Spinal cord (tissue), 9 donors: ENCODE measurements at regions not wholly inside any gene's neighbourhood (a gene's known extent, or its start where the extent isn't known, plus 50 kb on each side); places are given as distances from the start of the nearest gene placed in this dataset.
A peak's percentile ranks its signal among the peaks of the same experiment; 100 is the strongest.

Experiments
- DNase-seq, 6 donors: peaks; one replicate each; pipeline versions ENCODE4 v3.0.0 to v3.0.0-alpha.2; 2013 to 2015; ENCODE audit warnings: low spot score in 6 of 6, low read depth in 4 of 6
- H3K27ac ChIP-seq: one replicate; pipeline ENCODE4 v1.5.1; 2013; ENCODE audit warnings: low read depth, low read length, control low read depth
- H3K27me3 ChIP-seq: one replicate; pipeline ENCODE4 v1.6.1; 2013; ENCODE audit warnings: low read length; ENCODE audit not compliant: control insufficient read depth, insufficient read depth
- H3K36me3 ChIP-seq: one replicate; pipeline ENCODE4 v1.6.1; 2013; ENCODE audit warnings: low read length; ENCODE audit not compliant: control insufficient read depth, insufficient read depth
- H3K4me1 ChIP-seq: one replicate; pipeline ENCODE4 v1.6.1; 2013; ENCODE audit warnings: low read length; ENCODE audit not compliant: control insufficient read depth, insufficient read depth
- H3K4me3 ChIP-seq: one replicate; pipeline ENCODE4 v1.5.1; 2013; ENCODE audit warnings: low read depth, low read length, control low read depth
- H3K9me3 ChIP-seq: one replicate; pipeline ENCODE4 v1.6.1; 2013; ENCODE audit warnings: low read length; ENCODE audit not compliant: control insufficient read depth, insufficient read depth
- WGBS: methylation state at CpG from one replicate; pipeline ENCODE4 v1.1.5; 2013; ENCODE audit warnings: missing lambda C conversion rate; ENCODE audit not compliant: insufficient coverage; 5-methylcytosine and 5-hydroxymethylcytosine counted together
- donor health status: healthy.

DNA sequence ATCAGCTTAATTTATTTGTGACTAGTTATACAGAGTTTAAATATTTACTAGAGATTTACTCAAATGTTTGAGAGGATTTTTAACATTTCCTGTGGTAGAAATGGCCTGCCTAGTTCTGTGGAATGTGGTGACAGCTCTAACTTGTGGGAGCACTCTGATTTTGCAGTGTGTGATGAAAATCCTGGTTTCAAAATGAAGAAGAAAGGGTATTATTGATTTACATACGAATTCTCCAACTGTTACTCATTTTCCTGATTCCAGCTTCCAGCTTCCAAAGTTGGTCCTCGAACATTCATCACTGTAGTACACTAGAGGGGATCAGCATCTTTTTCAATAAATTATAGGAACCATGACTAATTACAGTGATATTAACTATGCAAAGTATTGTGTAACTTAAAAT, 462.7 kb upstream of the PKN2 start:
- no peak overlapping the region for H3K27ac ChIP-seq

DNA sequence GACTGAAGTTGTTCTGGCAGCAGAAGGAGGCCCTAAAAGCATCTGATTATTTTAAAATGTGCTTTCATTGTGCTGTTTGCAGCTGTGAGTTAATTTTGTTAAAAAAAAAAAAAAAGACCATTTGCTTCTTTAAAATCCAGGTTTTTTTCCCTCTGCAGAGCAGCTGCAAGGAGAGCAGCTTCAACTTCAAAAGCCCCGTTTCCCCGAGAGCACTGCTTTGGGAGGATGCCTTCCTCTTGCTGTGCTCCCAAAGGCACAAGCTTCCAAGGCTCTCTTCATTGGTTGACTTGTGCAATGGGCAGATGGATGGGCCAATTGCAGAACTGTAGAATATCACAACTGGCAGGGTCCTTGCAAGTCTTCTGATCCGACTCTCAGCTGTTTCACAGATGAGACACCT, 459.2 kb upstream of the PKN2 start:
- peak in 1 of 6 donors; percentile 29 for DNase-seq
- no peak overlapping the region for H3K27ac ChIP-seq

More for the DNA sequence above, 462.7 kb upstream of the PKN2 start:
- H3K4me1 ChIP-seq: no peaks in the 10 kb centered on the region
- WGBS: no CpG with 5 or more reads among the region's 2 CpGs
- no peaks in the 10 kb centered on the region for H3K36me3 ChIP-seq
- no peaks in the 10 kb centered on the region for H3K27me3 ChIP-seq
- H3K9me3 ChIP-seq: no peaks in the 10 kb centered on the region
- no peak overlapping the region for H3K4me3 ChIP-seq
- DNase-seq: no peak

DNA sequence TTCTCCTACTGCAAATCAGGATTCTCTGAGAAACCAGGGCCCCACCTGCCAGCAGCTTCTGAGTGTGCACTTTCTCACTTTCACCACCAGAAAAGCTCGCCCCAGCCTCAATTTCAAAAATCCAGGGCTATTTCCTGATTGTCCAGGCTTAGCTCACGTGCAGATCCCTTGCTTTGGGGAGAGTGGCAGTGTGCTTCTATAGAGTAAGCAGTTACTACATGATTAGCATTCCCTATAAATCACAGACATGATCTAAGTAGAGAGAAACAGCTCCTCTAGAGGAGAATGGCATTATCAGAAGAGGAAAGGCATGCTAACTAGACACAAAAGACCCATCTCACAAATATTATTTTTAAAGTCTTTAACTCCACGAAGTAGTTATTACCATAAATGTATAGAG, 456.0 kb upstream of the PKN2 start:
- no peaks in the 10 kb centered on the region for H3K4me1 ChIP-seq
- WGBS: no CpG with 5 or more reads among the region's 3 CpGs
- H3K27ac ChIP-seq: no peak overlapping the region
- H3K9me3 ChIP-seq: no peaks in the 10 kb centered on the region
- DNase-seq: peak in 2 of 6 donors; percentile 40 to 59
- no peaks in the 10 kb centered on the region for H3K36me3 ChIP-seq
- no peaks in the 10 kb centered on the region for H3K27me3 ChIP-seq
- no peak overlapping the region for H3K4me3 ChIP-seq

More for the DNA sequence above, 459.2 kb upstream of the PKN2 start:
- Histone ChIP-seq H3K4me1 (no peaks in the 10 kb centered on the region), H3K36me3 (no peaks in the 10 kb centered on the region), H3K9me3 (no peaks in the 10 kb centered on the region), H3K4me3 (no peak overlapping the region), H3K27me3 (no peaks in the 10 kb centered on the region)
- 74% methylated on average over 3 of the region's 3 CpGs for WGBS

DNA sequence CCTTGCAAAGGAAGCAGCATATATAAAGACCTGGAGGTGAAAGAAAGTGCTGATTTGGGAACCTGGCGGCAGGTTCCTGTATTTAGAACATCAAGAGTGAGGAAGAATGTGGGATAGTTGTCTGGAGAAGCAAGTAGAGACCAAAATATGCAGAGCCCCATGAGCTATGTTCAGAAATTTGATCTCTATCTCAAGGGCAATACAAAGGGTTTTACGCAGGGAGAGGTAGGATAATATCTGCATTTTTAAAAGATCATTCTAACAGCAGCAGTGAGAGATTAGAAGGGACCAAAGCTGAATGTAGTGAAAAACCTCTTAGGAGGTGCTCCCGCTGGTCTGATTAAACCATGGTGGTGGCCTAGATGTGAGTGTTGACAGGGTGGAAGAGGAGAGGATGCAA, 453.9 kb upstream of the PKN2 start:
- no peak overlapping the region for H3K4me3 ChIP-seq
- DNase-seq: no peak
- no peaks in the 10 kb centered on the region for H3K27me3 ChIP-seq
- no peak overlapping the region for H3K27ac ChIP-seq
- H3K9me3 ChIP-seq: no peaks in the 10 kb centered on the region
- no peaks in the 10 kb centered on the region for H3K4me1 ChIP-seq
- no peaks in the 10 kb centered on the region for H3K36me3 ChIP-seq
- 100% methylated on average over 2 of the region's 3 CpGs for WGBS

DNA sequence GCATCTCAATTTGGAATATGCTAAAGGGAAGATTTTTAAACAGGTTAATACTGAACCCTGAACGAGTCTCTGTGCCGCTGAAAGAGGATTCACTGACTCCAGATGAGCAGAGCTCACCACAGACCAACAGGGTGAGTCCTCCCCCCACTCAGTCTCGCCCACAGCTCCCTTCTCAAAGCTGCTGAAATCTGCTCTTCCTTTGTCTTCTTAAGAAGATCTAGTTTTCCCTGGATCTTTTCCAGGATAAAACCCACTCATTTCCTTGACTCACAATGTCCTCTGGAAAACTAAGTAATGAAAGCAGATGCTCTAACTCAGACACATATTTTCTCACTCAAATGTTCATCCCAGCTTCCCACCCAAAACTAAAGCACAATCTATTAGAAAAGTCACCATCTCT, 447.0 kb upstream of the PKN2 start:
- Histone ChIP-seq H3K4me1 (no peaks in the 10 kb centered on the region), H3K4me3 (no peak overlapping the region), H3K9me3 (no peaks in the 10 kb centered on the region), H3K36me3 (no peaks in the 10 kb centered on the region), H3K27ac (peak overlapping the region; percentile 44), H3K27me3 (no peaks in the 10 kb centered on the region)
- 52% methylated on average over 3 of the region's 3 CpGs for WGBS
- DNase-seq: peak in 1 of 6 donors; percentile 41

DNA sequence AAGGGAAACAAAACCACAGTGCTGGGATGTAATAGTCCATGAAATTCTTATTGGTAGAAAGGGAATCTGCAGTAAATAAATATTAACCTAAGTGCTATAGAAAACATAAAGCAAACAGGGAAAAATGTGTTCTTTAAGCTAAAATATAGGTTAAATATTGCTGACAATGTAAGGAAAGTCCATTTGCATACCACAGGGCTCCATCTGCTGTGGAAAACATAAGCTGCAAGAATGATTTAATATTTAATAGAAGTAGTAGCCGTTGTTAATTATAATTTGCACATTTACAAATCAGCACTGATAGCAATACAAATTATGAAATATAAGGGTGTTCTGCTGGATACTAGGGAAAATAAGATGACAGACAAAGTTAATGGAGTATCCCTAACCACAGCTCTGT, 444.9 kb upstream of the PKN2 start:
- no CpG with 5 or more reads among the region's 1 CpG for WGBS
- H3K27me3 ChIP-seq: no peaks in the 10 kb centered on the region
- no peak overlapping the region for H3K27ac ChIP-seq
- H3K36me3 ChIP-seq: no peaks in the 10 kb centered on the region
- peak in 1 of 6 donors; percentile 62 for DNase-seq
- H3K4me3 ChIP-seq: no peak overlapping the region
- no peaks in the 10 kb centered on the region for H3K9me3 ChIP-seq
- H3K4me1 ChIP-seq: no peaks in the 10 kb centered on the region

DNA sequence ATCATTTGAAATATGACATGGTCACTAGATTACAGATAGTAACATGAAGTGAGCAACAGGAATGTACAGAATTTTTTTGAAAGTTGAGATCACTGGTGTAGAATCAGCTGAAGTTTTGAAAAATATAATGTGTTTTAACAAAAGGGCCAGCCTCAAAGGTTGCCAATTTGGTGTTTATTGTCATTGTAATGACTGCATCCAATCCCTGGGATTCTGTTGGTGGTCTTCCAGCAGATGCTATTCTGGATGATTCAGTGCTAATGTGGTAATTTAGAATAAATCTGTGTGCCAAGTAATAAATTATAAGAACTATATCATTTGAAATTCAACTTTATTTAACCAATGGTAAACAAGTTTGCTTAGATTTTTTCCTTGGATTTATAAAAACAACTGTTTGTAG, 436.4 kb upstream of the PKN2 start:
- Histone ChIP-seq H3K4me3 (no peak overlapping the region), H3K27me3 (no peaks in the 10 kb centered on the region), H3K27ac (no peak overlapping the region), H3K9me3 (peaks cover 1% of the 10 kb centered on the region), H3K4me1 (no peaks in the 10 kb centered on the region), H3K36me3 (no peaks in the 10 kb centered on the region)
- no peak for DNase-seq

DNA sequence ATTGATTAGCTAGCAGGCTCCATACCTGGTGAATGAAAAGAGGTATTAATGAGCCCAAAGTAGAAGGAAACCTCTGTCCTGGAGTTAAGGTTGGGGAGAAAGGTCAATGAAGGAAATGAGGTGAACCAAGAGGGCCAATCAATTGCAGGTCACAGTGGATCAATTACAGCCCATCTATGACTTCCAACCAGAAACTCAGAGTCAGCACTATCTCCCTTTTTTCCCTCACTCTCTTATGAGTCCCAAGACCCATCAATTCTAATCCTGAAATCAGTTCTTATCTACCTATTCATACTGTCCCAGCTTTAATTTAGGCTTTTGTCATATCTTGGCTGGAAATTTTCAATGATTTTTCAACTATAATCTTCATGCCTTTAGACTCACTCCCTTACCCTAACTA, 433.2 kb upstream of the PKN2 start:
- H3K36me3 ChIP-seq: no peaks in the 10 kb centered on the region
- H3K4me3 ChIP-seq: no peak overlapping the region
- no peaks in the 10 kb centered on the region for H3K9me3 ChIP-seq
- DNase-seq: no peak
- no peaks in the 10 kb centered on the region for H3K27me3 ChIP-seq
- no peaks in the 10 kb centered on the region for H3K4me1 ChIP-seq
- no peak overlapping the region for H3K27ac ChIP-seq

DNA sequence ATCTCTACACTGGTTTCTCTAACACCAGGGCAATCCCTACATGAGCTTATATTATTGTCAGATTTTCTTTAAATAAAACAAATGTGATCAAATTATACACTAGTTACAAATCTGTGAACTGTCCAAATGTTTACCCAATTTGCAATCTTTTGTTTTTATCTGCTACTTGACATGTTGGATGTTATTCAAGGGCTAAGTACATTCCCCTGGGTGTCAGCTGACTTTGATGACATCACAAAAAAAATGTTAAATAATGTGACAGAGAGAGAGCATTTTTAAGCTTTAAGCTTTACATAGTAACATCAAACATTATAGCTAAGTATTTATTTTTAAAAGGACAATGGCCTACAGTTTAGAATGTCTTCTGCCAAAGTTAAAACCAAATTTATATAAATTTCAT, 431.3 kb upstream of the PKN2 start:
- no peak for DNase-seq
- Histone ChIP-seq H3K4me1 (no peaks in the 10 kb centered on the region), H3K4me3 (no peak overlapping the region), H3K27me3 (no peaks in the 10 kb centered on the region), H3K36me3 (no peaks in the 10 kb centered on the region), H3K27ac (no peak overlapping the region), H3K9me3 (no peaks in the 10 kb centered on the region)

DNA sequence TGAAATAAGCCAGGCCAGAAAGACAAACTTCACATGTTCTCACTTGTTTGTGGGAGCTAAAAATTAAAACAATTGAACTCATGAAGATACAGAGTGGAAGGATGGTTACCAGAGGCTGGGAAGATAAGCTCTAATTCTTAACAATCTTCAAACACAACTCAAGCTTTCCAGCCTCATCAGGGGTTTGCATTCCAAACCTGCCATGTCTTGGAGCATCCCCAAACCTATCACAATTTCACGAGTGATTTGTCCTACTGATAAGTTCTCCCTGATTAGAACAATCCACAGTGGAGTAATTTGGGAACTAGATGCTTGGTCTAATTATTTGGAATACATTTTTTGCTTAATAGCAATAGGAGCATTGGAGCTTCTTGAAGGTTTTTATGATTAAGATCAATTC, 418.5 kb upstream of the PKN2 start:
- H3K27ac ChIP-seq: no peak overlapping the region
- H3K27me3 ChIP-seq: no peaks in the 10 kb centered on the region
- WGBS: no CpG with 5 or more reads among the region's 1 CpG

DNA sequence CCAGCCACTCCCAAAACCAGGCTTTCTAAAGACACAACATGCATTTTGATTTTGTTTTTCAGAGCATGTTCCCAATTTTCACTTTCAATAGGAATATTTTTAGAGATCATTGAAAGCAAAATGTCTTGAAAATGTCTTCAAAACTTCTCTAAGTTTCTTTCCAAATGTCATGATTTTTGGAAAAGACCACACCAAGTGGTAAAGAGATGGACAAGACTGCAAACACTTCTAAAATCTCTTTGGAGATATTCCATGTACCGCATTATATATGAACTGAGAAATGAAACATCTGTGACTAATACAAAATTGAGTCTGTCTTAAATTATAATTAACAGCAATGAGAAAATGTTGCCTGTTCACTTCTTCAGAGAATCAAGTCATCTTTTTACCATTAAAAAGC, 418.0 kb upstream of the PKN2 start:
- no peak for DNase-seq
- no peak overlapping the region for H3K27ac ChIP-seq
- WGBS: no CpG with 5 or more reads among the region's 1 CpG
- H3K36me3 ChIP-seq: no peaks in the 10 kb centered on the region
- no peak overlapping the region for H3K4me3 ChIP-seq
- no peaks in the 10 kb centered on the region for H3K9me3 ChIP-seq
- no peaks in the 10 kb centered on the region for H3K27me3 ChIP-seq
- no peaks in the 10 kb centered on the region for H3K4me1 ChIP-seq

More for the DNA sequence above, 418.5 kb upstream of the PKN2 start:
- H3K9me3 ChIP-seq: no peaks in the 10 kb centered on the region
- no peaks in the 10 kb centered on the region for H3K36me3 ChIP-seq
- no peak for DNase-seq
- H3K4me1 ChIP-seq: no peaks in the 10 kb centered on the region
- no peak overlapping the region for H3K4me3 ChIP-seq
